PC-9 (cell line): ENCODE measurements at regions not wholly inside any gene's neighbourhood (a gene's known extent, or its start where the extent isn't known, plus 50 kb on each side); places are given as distances from the start of the nearest gene placed in this dataset.

ENCODE experiments used
- BruUV-seq: library from RNA; stranded (reverse); fragments of 400-500 nt; replicated peaks from 2 replicates; lab custom pipeline; 2021; lab: Mats Ljungman, UMichigan
- CTCF ChIA-PET: fragments of 300-600 bp; sonication (Branson Sonifier 250); formaldehyde crosslinking; loops from one replicate; lab custom pipeline; 2022; ENCODE audit warnings: antibody characterized with exemption; lab: Charles Lee
- POLR2A ChIA-PET: fragments of 300-600 bp; sonication (Branson Sonifier 250); formaldehyde crosslinking; loops from one replicate; lab custom pipeline; 2022; ENCODE audit warnings: antibody characterized with exemption; ENCODE audit not compliant: unreplicated experiment; lab: Charles Lee
- DNase-seq, 2 experiments: peaks; one replicate each; pipeline versions ENCODE4 v3.0.0 to v3.0.0-alpha.2; 2015 to 2022; ENCODE audit warnings: mixed read lengths in 1 of 2
- H2AFZ ChIP-seq: fragments of 200-600 bp; sonication (generic); 2 replicates; pipeline ENCODE4 v1.8.1; 2017; ENCODE audit warnings: antibody characterized with exemption
- H3F3A ChIP-seq: fragments of 200-600 bp; sonication (generic); 2 replicates; pipeline ENCODE4 v1.8.1; 2017; ENCODE audit warnings: antibody characterized with exemption, mild to moderate bottlenecking, low read depth; ENCODE audit not compliant: insufficient read depth
- H3K27ac ChIP-seq: fragments of 200-600 bp; sonication (generic); 2 replicates; pipeline ENCODE4 v1.6.1; 2016; ENCODE audit warnings: mixed run types
- H3K27me3 ChIP-seq: fragments of 200-600 bp; sonication (generic); 2 replicates; pipeline ENCODE4 v1.6.1; 2016; ENCODE audit warnings: low read depth, mixed run types; ENCODE audit not compliant: insufficient read depth
- H3K36me3 ChIP-seq: fragments of 200-600 bp; sonication (generic); 2 replicates; pipeline ENCODE4 v1.6.1; 2016; ENCODE audit warnings: low read depth, mixed run types
- H3K4me1 ChIP-seq: fragments of 200-600 bp; sonication (generic); replicated peaks from 2 replicates; pipeline ENCODE4 v1.6.1; 2016; ENCODE audit warnings: mixed run types; ENCODE audit not compliant: insufficient read depth
- H3K4me2 ChIP-seq: fragments of 200-600 bp; sonication (generic); 2 replicates; pipeline ENCODE4 v1.6.1; 2017; ENCODE audit warnings: mixed run types
- H3K4me3 ChIP-seq: fragments of 200-600 bp; sonication (generic); 2 replicates; pipeline ENCODE4 v1.6.1; 2016; ENCODE audit warnings: mixed run types
- H3K79me2 ChIP-seq: fragments of 200-600 bp; sonication (generic); 2 replicates; pipeline ENCODE4 v1.6.1; 2017; ENCODE audit warnings: low read depth, mixed run types
- H3K9me2 ChIP-seq: fragments of 200-600 bp; sonication (generic); 2 replicates; pipeline ENCODE4 v1.8.1; 2017; ENCODE audit warnings: mild to moderate bottlenecking; ENCODE audit not compliant: insufficient read depth
- H3K9me3 ChIP-seq: fragments of 200-600 bp; sonication (generic); 2 replicates; pipeline ENCODE4 v1.8.1; 2016; ENCODE audit warnings: low read depth; ENCODE audit not compliant: insufficient read depth
- H4K20me1 ChIP-seq: fragments of 200-600 bp; sonication (generic); 2 replicates; pipeline ENCODE4 v1.8.1; 2017; ENCODE audit not compliant: insufficient read depth
- EZH2 ChIP-seq: fragments of 200-600 bp; sonication (generic); IDR thresholded peaks from 2 replicates; pipeline ENCODE4 v1.8.0; 2017; ENCODE audit warnings: antibody characterized with exemption, low read depth
- intact Hi-C: fragments of 100-400 bp; cut with micrococcal nuclease; formaldehyde crosslinking; loops from one replicate; pipeline ENCODE4 v1.10.0; 2022; ENCODE audit not compliant: unreplicated experiment
- TF ChIP-seq, protein P1 (sequence below): fragments of 200-600 bp; sonication (generic); conservative IDR thresholded peaks from 2 replicates; pipeline ENCODE4 v1.6.1; 2017; ENCODE audit warnings: mixed run types, antibody characterized with exemption, mild to moderate bottlenecking, moderate library complexity

DNA sequence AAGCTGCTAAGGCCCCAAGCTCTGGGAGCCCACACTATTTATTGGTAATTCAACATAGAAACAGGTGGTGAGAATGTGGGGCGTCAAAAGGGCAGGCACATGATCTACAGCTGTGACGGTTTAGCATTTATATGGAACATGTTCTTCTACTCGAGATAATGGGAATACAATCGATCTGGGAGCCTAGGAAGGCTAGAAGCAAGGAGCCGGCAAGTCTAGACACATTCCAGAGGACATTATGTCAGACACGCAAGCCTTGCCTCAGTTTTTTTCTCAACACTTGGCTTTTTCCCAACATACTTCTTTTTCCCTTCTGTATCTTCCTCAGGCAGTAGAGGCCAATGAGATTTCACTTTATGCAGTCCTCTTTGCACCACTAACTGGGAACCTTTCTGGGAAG, 315.7 kb upstream of the SLITRK5 start:
- ChIA-PET CTCF (no interaction called here), POLR2A (no interaction called here)
- Histone ChIP-seq H3K4me1 (no peaks in the 10 kb centered on the region), H2AFZ (no peak overlapping the region), H4K20me1 (no peaks in the 10 kb centered on the region), H3F3A (no peaks in the 10 kb centered on the region), H3K79me2 (no peaks in the 10 kb centered on the region), H3K27me3 (no peaks in the 10 kb centered on the region), H3K27ac (no peak overlapping the region), H3K4me3 (no peak overlapping the region), H3K36me3 (no peaks in the 10 kb centered on the region), H3K9me2 (no peaks in the 10 kb centered on the region), H3K4me2 (no peak overlapping the region), H3K9me3 (no peaks in the 10 kb centered on the region)
- TF ChIP-seq EZH2 = no peak
- TF ChIP-seq, protein P1, sequence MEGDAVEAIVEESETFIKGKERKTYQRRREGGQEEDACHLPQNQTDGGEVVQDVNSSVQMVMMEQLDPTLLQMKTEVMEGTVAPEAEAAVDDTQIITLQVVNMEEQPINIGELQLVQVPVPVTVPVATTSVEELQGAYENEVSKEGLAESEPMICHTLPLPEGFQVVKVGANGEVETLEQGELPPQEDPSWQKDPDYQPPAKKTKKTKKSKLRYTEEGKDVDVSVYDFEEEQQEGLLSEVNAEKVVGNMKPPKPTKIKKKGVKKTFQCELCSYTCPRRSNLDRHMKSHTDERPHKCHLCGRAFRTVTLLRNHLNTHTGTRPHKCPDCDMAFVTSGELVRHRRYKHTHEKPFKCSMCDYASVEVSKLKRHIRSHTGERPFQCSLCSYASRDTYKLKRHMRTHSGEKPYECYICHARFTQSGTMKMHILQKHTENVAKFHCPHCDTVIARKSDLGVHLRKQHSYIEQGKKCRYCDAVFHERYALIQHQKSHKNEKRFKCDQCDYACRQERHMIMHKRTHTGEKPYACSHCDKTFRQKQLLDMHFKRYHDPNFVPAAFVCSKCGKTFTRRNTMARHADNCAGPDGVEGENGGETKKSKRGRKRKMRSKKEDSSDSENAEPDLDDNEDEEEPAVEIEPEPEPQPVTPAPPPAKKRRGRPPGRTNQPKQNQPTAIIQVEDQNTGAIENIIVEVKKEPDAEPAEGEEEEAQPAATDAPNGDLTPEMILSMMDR = no peak
- BruUV-seq = no TSS peak
- no peak for DNase-seq
- intact Hi-C loops = no loop called here

DNA sequence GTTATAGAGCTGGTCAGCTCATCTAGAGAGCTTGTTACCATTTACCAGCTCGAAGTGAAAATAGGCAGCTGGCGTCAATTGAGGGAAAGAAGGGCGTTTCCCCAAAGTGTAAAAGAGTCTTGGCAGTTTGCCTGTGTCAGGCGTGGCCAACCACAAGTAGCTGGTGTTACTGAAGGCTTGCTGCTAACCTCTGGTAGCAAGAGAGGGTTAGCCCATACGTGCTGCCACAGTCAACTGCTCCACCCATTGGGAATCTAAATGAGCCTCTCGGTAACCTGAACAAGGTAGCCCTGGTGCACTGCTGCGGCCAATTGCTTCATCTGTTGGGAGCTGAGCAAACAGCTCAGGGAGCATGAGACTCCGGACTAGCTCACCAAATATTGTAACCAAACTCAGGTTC, 314.9 kb upstream of the SLITRK5 start:
- H3K4me3 ChIP-seq = no peak overlapping the region
- no peaks in the 10 kb centered on the region for H3K27me3 ChIP-seq
- H2AFZ ChIP-seq = no peak overlapping the region
- H3K79me2 ChIP-seq = no peaks in the 10 kb centered on the region
- ChIA-PET CTCF (no interaction called here), POLR2A (no interaction called here)
- no peaks in the 10 kb centered on the region for H4K20me1 ChIP-seq
- H3K4me2 ChIP-seq = no peak overlapping the region
- H3K4me1 ChIP-seq = no peaks in the 10 kb centered on the region
- DNase-seq = peak in 1 of 2 experiments; percentile 57
- no peaks in the 10 kb centered on the region for H3K9me2 ChIP-seq
- TF ChIP-seq, protein P1 = no peak
- no peak for TF ChIP-seq EZH2
- H3K9me3 ChIP-seq = no peaks in the 10 kb centered on the region
- no TSS peak for BruUV-seq
- H3K27ac ChIP-seq = no peak overlapping the region
- H3K36me3 ChIP-seq = no peaks in the 10 kb centered on the region
- intact Hi-C loops = no loop called here
- H3F3A ChIP-seq = no peaks in the 10 kb centered on the region

DNA sequence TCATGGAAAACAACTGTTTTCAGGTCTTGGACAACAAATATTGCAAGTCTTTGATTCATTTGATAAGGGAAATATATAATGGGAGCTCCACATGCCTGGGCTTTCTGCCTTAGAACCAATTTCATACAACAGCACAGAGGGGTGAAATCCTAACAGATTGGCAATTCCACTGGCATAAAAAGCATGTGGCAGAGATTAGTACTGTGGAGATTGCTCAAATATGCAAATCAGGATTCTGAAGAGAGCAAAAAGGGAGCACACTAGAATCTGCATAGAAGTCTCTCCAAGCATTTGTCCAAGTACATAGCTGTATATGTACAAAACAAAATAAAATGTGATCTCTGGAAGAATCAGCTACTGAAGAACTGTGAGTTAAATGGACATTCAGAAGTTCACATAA, 312.9 kb upstream of the SLITRK5 start:
- H3K79me2 ChIP-seq = no peaks in the 10 kb centered on the region
- no TSS peak for BruUV-seq
- H3K27ac ChIP-seq = no peak overlapping the region
- no peaks in the 10 kb centered on the region for H3K36me3 ChIP-seq
- H3K4me2 ChIP-seq = no peak overlapping the region
- H3K9me3 ChIP-seq = no peaks in the 10 kb centered on the region
- no peaks in the 10 kb centered on the region for H3F3A ChIP-seq
- H3K9me2 ChIP-seq = no peaks in the 10 kb centered on the region
- DNase-seq = no peak
- intact Hi-C loops = no loop called here
- H3K4me3 ChIP-seq = no peak overlapping the region
- TF ChIP-seq EZH2 = no peak
- TF ChIP-seq, protein P1 = no peak
- no peaks in the 10 kb centered on the region for H3K27me3 ChIP-seq
- H2AFZ ChIP-seq = no peak overlapping the region
- no peaks in the 10 kb centered on the region for H3K4me1 ChIP-seq
- ChIA-PET POLR2A (no interaction called here), CTCF (no interaction called here)
- H4K20me1 ChIP-seq = no peaks in the 10 kb centered on the region
